ENCODE measurements at regions not wholly inside any gene's neighbourhood (a gene's known extent, or its start where the extent isn't known, plus 50 kb on each side); places are given as distances from the start of the nearest gene placed in this dataset.

DNA sequence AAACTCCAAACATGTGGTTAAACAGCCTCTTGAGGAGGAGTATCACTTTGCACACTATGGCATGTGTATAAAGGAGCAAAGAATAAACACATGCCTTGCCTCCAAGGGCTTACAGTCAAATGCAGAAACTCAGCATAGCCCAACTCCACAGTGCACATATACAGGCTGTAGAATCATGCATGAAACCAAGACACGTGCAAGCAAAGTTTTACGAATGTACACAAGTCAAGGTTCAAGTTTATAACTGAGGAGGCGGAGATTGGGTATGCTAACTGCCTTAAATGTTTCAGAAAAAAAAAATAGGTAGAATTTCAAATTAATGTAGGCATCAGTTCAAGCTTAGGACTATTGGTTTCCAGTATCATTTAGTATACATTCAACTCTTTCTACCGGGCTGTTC, 321.1 kb downstream of the SOX9 start:
- TF ChIP-seq EZH2 (IDR thresholded peaks at IDR 0.05; ENCODE audit: low read length, unreplicated experiment), result no peak
- no peak for TF ChIP-seq CTCF (conservative IDR thresholded peaks at IDR 0.05; ENCODE audit: low read depth, low read length)
- TF ChIP-seq EZH2phosphoT487 (IDR thresholded peaks at IDR 0.05; ENCODE audit: borderline replicate concordance, low read length), result no peak

All from PC-3 (cell line).